CD4-positive, alpha-beta T cell treated with Interleukin-6 for 4 hours (primary cell): ENCODE measurements at regions not wholly inside any gene's neighbourhood (a gene's known extent, or its start where the extent isn't known, plus 50 kb on each side); places are given as distances from the start of the nearest gene placed in this dataset.

Experiments used
- DNase-seq: peaks from one replicate; pipeline ENCODE4 v3.0.0-alpha.2; 2020; ENCODE audit warnings: mixed read lengths

- DNase-seq: no peak
Observed at GRCh38 chr7:25559581-25560367, 331.5 kb upstream of the NPVF start.

GRCh38 chr7:25562673-25563182 lies 334.4 kb upstream of the NPVF start:
- DNase-seq: no peak

- no peak for DNase-seq
Observed at GRCh38 chr7:25565002-25565401, 336.7 kb upstream of the NPVF start.

GRCh38 chr7:25565949-25566348 lies 337.7 kb upstream of the NPVF start:
- peak; percentile 74 for DNase-seq

- no peak for DNase-seq
Observed at GRCh38 chr7:25567430-25567829, 339.1 kb upstream of the NPVF start.

GRCh38 chr7:25569765-25570164 lies 341.5 kb upstream of the NPVF start:
- DNase-seq: no peak

- DNase-seq: no peak
Observed at GRCh38 chr7:25572423-25572822, 344.1 kb upstream of the NPVF start.

- DNase-seq: no peak
Observed at GRCh38 chr7:25574828-25575227, 346.5 kb upstream of the NPVF start.

GRCh38 chr7:25575634-25576033 lies 347.3 kb upstream of the NPVF start:
- DNase-seq: no peak

GRCh38 chr7:25578991-25579777 lies 350.9 kb upstream of the NPVF start:
- no peak for DNase-seq

GRCh38 chr7:25579778-25580075 lies 351.4 kb upstream of the NPVF start:
- DNase-seq: no peak

GRCh38 chr7:25580141-25580540 lies 351.9 kb upstream of the NPVF start:
- no peak for DNase-seq

- DNase-seq: no peak
Observed at GRCh38 chr7:25583621-25584020, 355.3 kb upstream of the NPVF start.

GRCh38 chr7:25584112-25584938 lies 356.0 kb upstream of the NPVF start:
- no peak for DNase-seq

- no peak for DNase-seq
Observed at GRCh38 chr7:25586513-25586912, 358.2 kb upstream of the NPVF start.

GRCh38 chr7:25594122-25594521 lies 365.8 kb upstream of the NPVF start:
- DNase-seq: no peak

GRCh38 chr7:25594728-25595127 lies 366.4 kb upstream of the NPVF start:
- no peak for DNase-seq

- no peak for DNase-seq
Observed at GRCh38 chr7:25595996-25596395, 367.7 kb upstream of the NPVF start.

GRCh38 chr7:25596443-25596842 lies 368.2 kb upstream of the NPVF start:
- no peak for DNase-seq

- DNase-seq: no peak
Observed at GRCh38 chr7:25597946-25598345, 369.7 kb upstream of the NPVF start.

GRCh38 chr7:25598765-25599164 lies 370.5 kb upstream of the NPVF start:
- no peak for DNase-seq

- no peak for DNase-seq
Observed at GRCh38 chr7:25600262-25600920, 372.1 kb upstream of the NPVF start.
